Inflammatory macrophage treated with lipopolysaccharide for 1 hour (primary cell): ENCODE measurements at regions not wholly inside any gene's neighbourhood (a gene's known extent, or its start where the extent isn't known, plus 50 kb on each side); places are given as distances from the start of the nearest gene placed in this dataset.

Source experiments
- DNase-seq, 2 donors: peaks; one replicate each; pipeline ENCODE4 v3.0.0-alpha.2; 2020 to 2022

- DNase-seq: no peak
Measured at GRCh38 chr10:61184429-61184828, 240.4 kb upstream of the RHOBTB1 start.

GRCh38 chr10:61183967-61184366 lies 240.0 kb upstream of the RHOBTB1 start:
- DNase-seq: no peak

GRCh38 chr10:61181832-61182231 lies 237.8 kb upstream of the RHOBTB1 start:
- DNase-seq: no peak

GRCh38 chr10:61179771-61180170 lies 235.8 kb upstream of the RHOBTB1 start:
- no peak for DNase-seq

- DNase-seq: no peak
Measured at GRCh38 chr10:61176424-61176823, 232.4 kb upstream of the RHOBTB1 start.

GRCh38 chr10:61175316-61175715 lies 231.3 kb upstream of the RHOBTB1 start:
- DNase-seq: no peak

GRCh38 chr10:61173450-61173849 lies 229.5 kb upstream of the RHOBTB1 start:
- no peak for DNase-seq

GRCh38 chr10:61172182-61172926 lies 228.4 kb upstream of the RHOBTB1 start:
- DNase-seq: no peak

GRCh38 chr10:61170594-61170993 lies 226.6 kb upstream of the RHOBTB1 start:
- no peak for DNase-seq

- DNase-seq: no peak
Measured at GRCh38 chr10:61169294-61169693, 225.3 kb upstream of the RHOBTB1 start.

- DNase-seq: no peak
Measured at GRCh38 chr10:61166489-61166888, 222.5 kb upstream of the RHOBTB1 start.

- no peak for DNase-seq
Measured at GRCh38 chr10:61166065-61166464, 222.1 kb upstream of the RHOBTB1 start.

- DNase-seq: no peak
Measured at GRCh38 chr10:61164458-61165160, 220.6 kb upstream of the RHOBTB1 start.

- no peak for DNase-seq
Measured at GRCh38 chr10:61163403-61163802, 219.4 kb upstream of the RHOBTB1 start.

- DNase-seq: no peak
Measured at GRCh38 chr10:61160253-61160652, 216.3 kb upstream of the RHOBTB1 start.

GRCh38 chr10:61159253-61159652 lies 215.3 kb upstream of the RHOBTB1 start:
- DNase-seq: no peak

GRCh38 chr10:61157182-61157581 lies 213.2 kb upstream of the RHOBTB1 start:
- no peak for DNase-seq

GRCh38 chr10:61153771-61154170 lies 209.8 kb upstream of the RHOBTB1 start:
- no peak for DNase-seq

- DNase-seq: no peak
Measured at GRCh38 chr10:61151059-61151458, 207.1 kb upstream of the RHOBTB1 start.

GRCh38 chr10:61148451-61148850 lies 204.5 kb upstream of the RHOBTB1 start:
- no peak for DNase-seq

- no peak for DNase-seq
Measured at GRCh38 chr10:61142987-61143386, 199.0 kb upstream of the RHOBTB1 start.

- DNase-seq: peak; percentile 23 to 42
Measured at GRCh38 chr10:61140765-61141392, 196.9 kb upstream of the RHOBTB1 start.

GRCh38 chr10:61139592-61139953 lies 195.6 kb upstream of the RHOBTB1 start:
- no peak for DNase-seq
